HG03457 (cell line): ENCODE measurements at regions not wholly inside any gene's neighbourhood (a gene's known extent, or its start where the extent isn't known, plus 50 kb on each side); places are given as distances from the start of the nearest gene placed in this dataset.

Experiments
- ATAC-seq: cut with Tn5 transposase; IDR thresholded peaks from one replicate; pipeline ENCODE4 v1.9.1; 2021; ENCODE audit warnings: moderate number of reproducible peaks; ENCODE audit not compliant: unreplicated experiment

DNA sequence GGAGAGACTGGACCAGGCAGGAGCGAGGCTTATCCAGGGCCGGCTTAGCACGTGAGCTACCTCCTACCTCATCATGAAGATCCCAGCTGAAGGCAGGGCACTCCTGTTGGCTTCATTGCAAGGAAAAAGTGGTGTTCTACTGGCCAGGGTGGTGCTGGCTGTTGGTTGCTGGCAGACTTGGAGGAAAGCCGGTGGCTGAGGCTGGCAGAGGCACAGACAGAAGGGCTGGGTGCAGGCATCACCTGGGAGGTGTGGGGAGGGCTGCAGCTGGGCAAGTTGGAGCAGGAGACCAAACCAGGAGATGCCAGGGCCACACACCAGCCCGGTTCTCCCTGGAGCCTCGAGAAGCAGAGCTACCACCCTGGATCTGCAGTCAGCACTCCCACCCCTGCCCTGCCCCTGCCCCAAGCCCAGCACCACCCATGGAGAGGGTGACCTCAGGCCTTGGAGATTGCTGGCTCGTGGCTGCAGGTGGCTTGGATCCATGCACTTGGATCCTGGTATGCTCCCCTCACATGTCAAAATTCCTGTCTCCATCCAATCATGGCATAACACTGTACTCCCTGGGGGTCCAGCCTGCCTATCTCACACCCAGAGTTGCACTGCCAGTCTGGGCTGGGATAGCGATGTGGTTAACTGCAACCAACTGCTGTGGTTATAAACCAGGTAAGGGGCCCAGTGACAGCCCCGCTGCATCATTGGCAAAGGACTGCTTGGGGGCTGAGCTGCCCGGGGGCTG, 49.7 kb downstream of the GLI2 start:
- no peak for ATAC-seq

GRCh38 chr2:120786038-120786960, 50.6 kb downstream of the GLI2 start:
- no peak for ATAC-seq

GRCh38 chr2:120787111-120787821, 51.6 kb downstream of the GLI2 start:
- ATAC-seq: no peak

- no peak for ATAC-seq
Observed at GRCh38 chr2:120787822-120788700, 52.4 kb downstream of the GLI2 start.

GRCh38 chr2:120791243-120791961, 55.7 kb downstream of the GLI2 start:
- ATAC-seq: no peak

DNA sequence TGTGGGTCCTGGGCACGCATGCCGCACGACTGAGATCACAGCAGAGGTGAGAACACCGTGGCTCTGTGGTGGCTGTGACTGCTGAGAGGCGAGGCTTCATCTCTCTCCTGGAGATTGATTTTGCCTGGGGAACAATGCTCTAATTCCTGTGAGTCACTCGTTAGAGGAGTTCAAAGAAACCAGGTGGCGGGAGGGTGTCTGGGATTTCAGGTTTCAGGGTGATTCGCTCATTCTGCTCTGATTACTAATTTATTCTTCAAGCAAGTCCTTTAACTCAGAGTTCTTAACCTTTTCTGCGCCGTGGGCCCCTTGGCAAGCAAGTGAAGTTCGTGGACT, 56.3 kb downstream of the GLI2 start:
- no peak for ATAC-seq

DNA sequence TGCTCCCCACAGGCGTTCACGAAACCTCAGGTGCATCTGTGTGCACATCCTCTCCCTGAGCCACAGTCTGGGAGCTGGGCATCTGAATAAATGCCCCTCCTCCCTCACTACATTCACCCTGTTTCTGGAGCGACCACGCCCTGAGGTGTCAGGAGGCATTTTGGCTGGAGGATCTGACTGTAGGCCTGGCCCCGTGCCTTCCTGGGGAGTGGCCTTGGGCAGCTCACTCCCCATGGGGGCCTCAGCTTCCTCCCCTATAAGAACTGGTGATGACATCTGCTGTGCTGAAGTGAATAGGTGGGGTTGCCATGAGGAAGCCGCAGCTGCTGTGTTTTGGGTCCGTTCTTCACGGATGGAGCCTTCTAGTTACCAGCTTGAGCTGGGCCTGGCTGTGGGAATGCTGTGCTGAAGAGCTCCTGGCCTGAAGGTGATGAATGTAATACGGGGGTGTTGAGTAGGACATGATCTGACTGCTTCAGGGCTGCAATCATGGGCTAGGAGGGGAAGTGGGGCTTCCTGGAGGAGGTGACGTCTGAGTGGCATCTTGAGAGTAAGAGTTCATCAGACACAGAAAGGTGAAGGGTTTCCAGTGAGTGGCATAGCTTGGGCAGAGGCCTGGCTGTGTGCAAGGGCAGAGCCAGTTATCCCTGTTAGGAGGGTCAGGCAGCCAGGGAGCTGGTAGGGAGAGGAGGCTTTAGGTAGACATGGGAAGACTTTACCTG, 58.2 kb downstream of the GLI2 start:
- ATAC-seq: no peak

DNA sequence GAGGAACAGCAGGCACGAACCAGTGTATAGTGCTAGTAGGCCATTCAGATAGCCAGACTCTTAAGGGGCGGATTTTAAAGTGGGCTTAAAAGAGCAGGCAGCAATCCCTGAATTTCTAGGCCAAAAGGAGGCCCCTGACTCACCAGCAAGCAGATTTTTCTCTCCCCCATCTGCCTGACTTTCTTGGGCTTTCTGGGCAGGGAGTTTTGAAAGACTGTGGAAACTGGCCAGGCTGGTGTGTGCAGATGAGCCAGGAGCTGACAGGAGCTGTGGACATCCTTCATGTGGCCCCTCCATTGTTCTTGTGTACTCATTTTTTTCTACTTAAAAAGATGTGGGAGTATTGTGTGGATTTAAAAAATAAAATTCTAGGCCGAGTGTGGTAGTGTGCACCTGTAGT, 59.0 kb downstream of the GLI2 start:
- ATAC-seq: no peak

- no peak for ATAC-seq
Observed at GRCh38 chr2:120796094-120796493, 60.4 kb downstream of the GLI2 start.

GRCh38 chr2:120797421-120798221, 62.0 kb downstream of the GLI2 start:
- ATAC-seq: no peak

GRCh38 chr2:120798567-120799247, 63.0 kb downstream of the GLI2 start:
- ATAC-seq: no peak

DNA sequence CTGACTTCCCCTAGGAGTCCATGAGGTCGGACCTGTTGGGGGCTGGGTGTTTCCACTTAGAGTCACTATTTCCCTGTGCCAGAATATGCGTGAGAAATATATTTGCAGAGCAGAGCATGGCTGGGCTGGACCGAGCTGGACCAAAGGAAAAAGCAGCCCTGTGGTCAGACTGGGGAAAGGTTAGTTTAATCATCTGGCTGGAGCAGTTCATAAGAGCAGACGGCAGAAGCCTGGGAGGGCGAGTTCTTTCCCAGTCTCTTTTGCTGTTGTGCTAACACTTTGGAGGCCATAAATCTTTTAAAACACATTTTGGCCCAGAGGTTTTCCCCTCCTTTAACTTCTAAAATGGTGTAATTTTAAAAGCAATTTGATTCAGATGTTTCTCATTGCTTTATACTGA, 66.5 kb downstream of the GLI2 start:
- ATAC-seq: no peak

GRCh38 chr2:120802867-120803484, 67.3 kb downstream of the GLI2 start:
- no peak for ATAC-seq

GRCh38 chr2:120803764-120804335, 68.2 kb downstream of the GLI2 start:
- ATAC-seq: no peak

DNA sequence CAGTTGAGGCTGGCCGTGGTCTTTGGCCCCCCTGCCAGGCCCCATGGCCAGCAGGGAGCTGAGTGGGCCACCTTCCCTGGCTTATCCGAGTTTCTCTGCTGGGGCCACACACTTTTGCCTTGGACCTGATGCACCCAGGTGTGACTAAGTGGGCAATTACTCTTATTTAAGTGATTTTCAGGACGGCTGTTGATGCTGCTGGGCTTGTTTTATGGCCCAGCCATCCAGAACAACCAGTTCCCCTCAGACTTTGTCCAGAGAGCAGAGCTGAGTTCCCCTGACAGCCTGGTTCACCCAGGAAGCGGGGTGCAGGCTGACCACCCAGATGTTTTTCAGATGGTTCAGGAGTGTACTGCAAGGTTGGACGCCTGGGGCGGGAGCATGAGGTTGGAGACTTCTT, 68.8 kb downstream of the GLI2 start:
- ATAC-seq: no peak

DNA sequence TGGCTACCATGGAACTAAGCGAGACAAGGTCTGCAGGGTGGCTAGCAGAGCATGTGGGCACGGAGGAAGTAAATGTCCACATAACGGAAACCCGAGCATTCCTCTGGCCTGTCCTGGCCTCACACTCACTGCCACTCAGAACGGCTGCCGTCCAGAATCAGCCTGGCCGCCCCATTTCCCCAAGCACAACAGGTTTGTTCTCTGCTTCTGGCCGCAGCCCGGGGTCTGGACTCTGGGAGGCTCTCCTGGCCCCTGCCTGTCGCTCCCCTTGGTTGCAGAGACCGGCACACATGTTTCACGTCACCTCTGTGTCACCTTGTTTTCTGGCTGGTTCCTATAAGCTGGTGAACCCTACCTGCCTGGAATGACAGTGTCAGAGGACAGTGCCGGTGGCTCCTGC, 69.3 kb downstream of the GLI2 start:
- no peak for ATAC-seq

GRCh38 chr2:120805602-120806001, 69.9 kb downstream of the GLI2 start:
- no peak for ATAC-seq
